ENCODE measurements at regions not wholly inside any gene's neighbourhood (a gene's known extent, or its start where the extent isn't known, plus 50 kb on each side); places are given as distances from the start of the nearest gene placed in this dataset.

GRCh38 chrX:97846228-97846627 is 962.5 kb downstream of the RPA4 start (continued):
- TF ChIP-seq RERE (CRISPR knock-in tag; IDR thresholded peaks at IDR 0.05; ENCODE audit: borderline replicate concordance) (no peak), ZNF121 (CRISPR knock-in tag; conservative IDR thresholded peaks at IDR 0.05) (no peak), THRA (IDR thresholded peaks at IDR 0.05) (no peak), ZNF766 (CRISPR knock-in tag; conservative IDR thresholded peaks at IDR 0.05) (no peak), RNF2 (IDR thresholded peaks at IDR 0.05) (no peak)
